ENCODE measurements at regions not wholly inside any gene's neighbourhood (a gene's known extent, or its start where the extent isn't known, plus 50 kb on each side); places are given as distances from the start of the nearest gene placed in this dataset.

DNA sequence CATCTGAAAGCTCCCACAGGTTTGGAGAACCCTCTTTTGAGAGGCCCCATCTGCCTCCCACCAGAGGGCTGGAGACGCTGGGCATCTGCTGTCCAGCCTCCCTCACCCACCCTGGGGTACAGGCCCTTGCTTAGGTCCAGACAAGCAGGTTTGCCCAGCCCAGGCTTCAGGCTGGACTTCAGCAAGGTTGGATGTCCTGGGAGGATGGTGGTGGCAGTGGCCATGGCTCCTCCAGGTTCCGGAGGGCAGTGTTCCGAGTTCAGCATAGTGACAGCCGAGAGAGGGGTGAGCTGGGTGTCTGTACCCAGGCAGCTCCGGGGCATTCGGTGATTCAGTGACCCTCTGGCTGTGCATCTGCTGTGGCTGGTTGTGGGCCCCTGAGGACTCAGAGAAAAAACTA is 58.2 kb upstream of the HDAC4 start:
- Histone ChIP-seq H3K27me3 (ENCODE audit: insufficient read depth, low read length) (no peaks in the 10 kb centered on the region), H3K9me3 (ENCODE audit: insufficient read depth, low read depth, low read length) (peaks cover 12% of the 10 kb centered on the region; the same call in 1 of the 2 replicates), H3K4me1 (ENCODE audit: insufficient read depth, low read length) (no peaks in the 10 kb centered on the region), H3K4me3 (ENCODE audit: low read length) (no peak overlapping the region), H3K27ac (ENCODE audit: low read depth, low read length) (no peak overlapping the region), H3K9ac (ENCODE audit: low read depth, low read length) (no peak overlapping the region), H3K36me3 (ENCODE audit: insufficient read depth, low read length) (no peaks in the 10 kb centered on the region)
- WGBS, result 95% methylated on average over 6 of the region's 6 CpGs

DNA sequence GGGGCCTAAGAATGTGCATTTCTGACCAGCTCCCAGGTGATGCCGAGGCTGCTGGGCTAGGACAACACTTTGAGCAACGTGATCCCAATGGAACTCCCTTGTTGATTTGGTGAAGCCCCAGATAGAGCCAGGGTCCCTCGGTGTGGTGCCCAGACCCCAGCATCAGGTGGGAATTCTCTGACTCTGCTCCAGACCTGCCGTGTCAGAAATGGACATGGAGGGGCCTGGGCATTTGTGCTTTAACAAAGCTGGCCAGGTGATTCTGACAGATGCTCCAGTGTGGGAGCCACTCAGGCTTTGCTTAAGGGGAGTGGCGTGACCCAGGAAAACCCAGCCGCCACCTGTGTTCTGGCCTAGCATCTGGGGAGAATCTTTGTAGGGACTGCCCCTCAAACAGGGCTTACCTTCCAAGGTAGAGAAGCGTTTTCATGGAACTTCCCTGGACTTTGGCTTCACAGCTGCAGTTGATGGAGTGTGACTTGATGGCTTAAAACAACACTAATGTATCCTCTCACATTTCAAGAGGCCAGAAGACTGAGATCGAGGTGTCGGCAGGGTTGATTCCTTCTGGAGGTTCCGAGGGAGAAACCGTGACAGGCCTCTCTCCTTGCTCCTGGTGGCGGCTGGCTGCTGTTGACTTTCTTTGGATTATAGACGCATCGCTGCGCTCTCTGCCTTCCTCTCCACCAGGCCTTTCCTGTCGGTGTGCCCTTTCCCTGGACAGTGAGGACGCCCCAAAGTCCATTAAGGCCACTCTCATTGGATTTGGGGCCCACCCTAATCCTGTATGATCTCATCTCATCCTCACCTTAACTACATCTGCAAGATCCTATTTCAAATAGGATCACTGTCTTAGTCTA is 57.0 kb upstream of the HDAC4 start:
- Histone ChIP-seq H3K9me3 (ENCODE audit: insufficient read depth, low read depth, low read length) (peaks cover 20% of the 10 kb centered on the region; the same call in 1 of the 2 replicates), H3K27ac (ENCODE audit: low read depth, low read length) (no peak overlapping the region), H3K36me3 (ENCODE audit: insufficient read depth, low read length) (no peaks in the 10 kb centered on the region), H3K4me1 (ENCODE audit: insufficient read depth, low read length) (no peaks in the 10 kb centered on the region), H3K4me3 (ENCODE audit: low read length) (no peak overlapping the region), H3K9ac (ENCODE audit: low read depth, low read length) (no peak overlapping the region), H3K27me3 (ENCODE audit: insufficient read depth, low read length) (no peaks in the 10 kb centered on the region)
- 92% methylated on average over 17 of the region's 17 CpGs for WGBS

DNA sequence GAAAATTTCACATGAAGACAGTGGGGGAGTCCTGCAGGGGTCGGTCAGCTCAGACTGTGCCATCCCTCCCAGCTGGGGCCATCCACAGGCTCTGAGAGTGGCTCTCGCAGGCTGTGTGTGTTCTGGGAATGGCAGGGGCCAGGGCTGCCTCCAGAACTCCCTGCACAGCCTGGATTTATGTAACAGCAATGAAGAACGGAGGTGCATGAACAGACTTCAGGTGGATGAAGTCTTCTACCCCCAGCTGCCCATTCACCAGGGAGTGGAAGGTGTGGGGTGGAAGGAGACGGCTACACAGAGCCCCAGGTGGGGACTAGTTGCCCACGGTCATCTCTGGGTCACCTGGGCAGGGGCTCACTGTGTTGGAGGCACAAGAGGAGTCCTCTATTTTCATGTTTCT is 56.1 kb upstream of the HDAC4 start:
- no peak overlapping the region for H3K9ac ChIP-seq (ENCODE audit: low read depth, low read length)
- no peak overlapping the region for H3K27ac ChIP-seq (ENCODE audit: low read depth, low read length)
- H3K4me3 ChIP-seq (ENCODE audit: low read length), result no peak overlapping the region
- no peaks in the 10 kb centered on the region for H3K36me3 ChIP-seq (ENCODE audit: insufficient read depth, low read length)
- H3K4me1 ChIP-seq (ENCODE audit: insufficient read depth, low read length), result no peaks in the 10 kb centered on the region
- no peaks in the 10 kb centered on the region for H3K27me3 ChIP-seq (ENCODE audit: insufficient read depth, low read length)
- 93% methylated on average over 5 of the region's 5 CpGs for WGBS
- H3K9me3 ChIP-seq (ENCODE audit: insufficient read depth, low read depth, low read length), result peaks cover 26% of the 10 kb centered on the region

DNA sequence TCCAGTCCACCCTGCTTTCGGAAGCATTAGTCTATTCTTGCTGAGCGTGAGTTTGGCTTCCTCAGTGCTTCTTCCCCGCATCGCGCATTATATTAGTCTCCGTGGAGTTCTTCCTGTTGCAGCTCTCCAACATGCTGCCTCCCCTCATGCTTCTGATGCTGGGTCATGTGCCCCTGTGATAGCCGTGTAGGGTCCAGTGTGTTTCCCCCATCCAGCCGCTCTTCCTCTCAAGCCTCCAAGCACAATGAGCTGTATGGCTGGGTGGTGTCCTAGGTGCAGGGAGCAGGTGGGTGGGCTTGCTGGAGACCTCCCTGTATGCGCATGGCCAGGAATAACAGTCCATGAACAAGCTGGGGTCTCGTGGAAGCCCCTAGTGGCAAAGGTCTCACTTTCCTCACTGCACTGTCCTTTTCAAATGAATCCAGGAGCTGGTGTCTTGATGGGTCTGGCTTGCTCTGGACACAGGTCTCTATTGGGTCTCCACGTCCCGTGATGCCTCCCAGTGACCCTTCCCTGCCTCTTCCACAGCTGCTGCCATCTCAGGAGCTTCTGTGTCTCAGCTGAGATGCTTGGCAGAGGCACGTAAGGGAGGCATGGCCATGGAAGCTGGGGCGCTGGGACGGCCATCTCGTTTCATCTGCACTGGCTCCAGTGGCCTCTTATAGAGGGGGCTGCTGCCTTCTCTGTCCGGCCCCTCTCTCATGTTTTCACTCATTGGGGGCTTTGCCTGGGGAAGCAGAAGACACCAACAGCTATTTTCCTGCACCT is 54.8 kb upstream of the HDAC4 start:
- peaks cover 40% of the 10 kb centered on the region for H3K9me3 ChIP-seq (ENCODE audit: insufficient read depth, low read depth, low read length)
- WGBS, result 94% methylated on average over 17 of the region's 17 CpGs
- no peaks in the 10 kb centered on the region for H3K4me1 ChIP-seq (ENCODE audit: insufficient read depth, low read length)
- H3K4me3 ChIP-seq (ENCODE audit: low read length), result no peak overlapping the region
- H3K36me3 ChIP-seq (ENCODE audit: insufficient read depth, low read length), result no peaks in the 10 kb centered on the region
- no peaks in the 10 kb centered on the region for H3K27me3 ChIP-seq (ENCODE audit: insufficient read depth, low read length)
- no peak overlapping the region for H3K9ac ChIP-seq (ENCODE audit: low read depth, low read length)
- no peak overlapping the region for H3K27ac ChIP-seq (ENCODE audit: low read depth, low read length)

- Histone ChIP-seq H3K9ac (ENCODE audit: low read depth, low read length) (no peak overlapping the region), H3K9me3 (ENCODE audit: insufficient read depth, low read depth, low read length) (peaks cover 41% of the 10 kb centered on the region), H3K4me3 (ENCODE audit: low read length) (no peak overlapping the region), H3K27ac (ENCODE audit: low read depth, low read length) (no peak overlapping the region), H3K36me3 (ENCODE audit: insufficient read depth, low read length) (no peaks in the 10 kb centered on the region), H3K27me3 (ENCODE audit: insufficient read depth, low read length) (no peaks in the 10 kb centered on the region), H3K4me1 (ENCODE audit: insufficient read depth, low read length) (no peaks in the 10 kb centered on the region)
- 100% methylated on average over 2 of the region's 2 CpGs for WGBS
These were observed 53.7 kb upstream of the HDAC4 start for GRCh38 chr2:239454507-239454906.

Measured in HUES64 (cell line).